SK-N-SH (cell line): ENCODE measurements at regions not wholly inside any gene's neighbourhood (a gene's known extent, or its start where the extent isn't known, plus 50 kb on each side); places are given as distances from the start of the nearest gene placed in this dataset.

Experiments
- ELF1 ChIP-seq: IDR thresholded peaks from 2 replicates; pipeline ENCODE4 v1.4.0; 2012
- EP300 ChIP-seq, 2 experiments: IDR thresholded peaks; 2 replicates each; pipeline versions ENCODE4 v1.4.0 to v1.6.1; 2012; ENCODE audit warnings: borderline replicate concordance in 1 of 2, low read depth in 1 of 2, low read length in 1 of 2
- POLR2AphosphoS5 ChIP-seq: IDR thresholded peaks from 2 replicates; pipeline ENCODE4 v1.6.1; 2012; ENCODE audit warnings: low read depth, low read length
- SMC3 ChIP-seq: IDR thresholded peaks from 2 replicates; pipeline ENCODE4 v1.6.1; 2012; ENCODE audit warnings: low read depth, low read length, improper control_type of control experiment
- TF ChIP-seq, protein P1 (sequence below): IDR thresholded peaks from 2 replicates; pipeline ENCODE4 v1.4.0; 2012; ENCODE audit warnings: low read depth, borderline replicate concordance
- TF ChIP-seq, protein P2 (sequence below): fragments of 200-600 bp; sonication (generic); IDR thresholded peaks from 2 replicates; pipeline ENCODE4 v1.6.1; 2017; ENCODE audit warnings: antibody characterized with exemption, mild to moderate bottlenecking, moderate library complexity
- TF ChIP-seq, protein P3 (sequence below): IDR thresholded peaks from 2 replicates; pipeline ENCODE4 v1.6.1; 2012; ENCODE audit warnings: mild to moderate bottlenecking, low read depth, low read length, moderate library complexity
- TF ChIP-seq, protein P4 (sequence below): IDR thresholded peaks from 2 replicates; pipeline ENCODE4 v1.4.0; 2012; ENCODE audit warnings: low read depth, borderline replicate concordance

DNA sequence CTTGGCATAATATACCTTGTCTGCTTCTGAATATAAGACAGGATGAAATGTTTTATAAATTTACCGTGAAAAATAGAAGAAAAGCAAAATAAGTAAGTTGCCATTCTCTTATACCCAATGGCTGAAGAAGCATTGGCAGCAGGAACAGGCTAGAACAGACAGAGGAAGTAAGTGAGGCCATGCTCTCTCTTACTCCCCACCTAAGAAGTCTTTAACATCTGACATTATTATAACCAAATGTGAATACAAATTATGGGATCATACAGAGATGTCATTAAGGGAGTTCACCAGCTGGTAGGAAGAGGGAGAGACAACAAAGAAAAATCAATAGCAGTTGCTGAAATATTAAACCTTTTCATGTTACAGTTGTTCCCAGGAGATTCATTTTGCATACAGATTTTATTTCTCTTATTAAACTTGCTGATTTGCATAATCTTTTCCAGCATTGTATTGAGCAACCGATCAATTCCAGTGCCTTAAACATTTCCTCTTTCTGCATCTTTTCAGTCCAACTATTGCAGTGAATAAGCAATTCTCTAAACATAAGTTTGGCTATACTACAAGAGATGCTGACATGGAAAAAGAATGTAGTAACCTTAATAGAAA lies 270.6 kb downstream of the SLC6A15 start:
- TF ChIP-seq POLR2AphosphoS5 (no peak), SMC3 (no peak), ELF1 (no peak), EP300 (IDR thresholded peaks at IDR 0.05; ENCODE audit: borderline replicate concordance in 1 of 2, low read depth in 1 of 2, low read length in 1 of 2) (no peak)
- TF ChIP-seq, protein P1, sequence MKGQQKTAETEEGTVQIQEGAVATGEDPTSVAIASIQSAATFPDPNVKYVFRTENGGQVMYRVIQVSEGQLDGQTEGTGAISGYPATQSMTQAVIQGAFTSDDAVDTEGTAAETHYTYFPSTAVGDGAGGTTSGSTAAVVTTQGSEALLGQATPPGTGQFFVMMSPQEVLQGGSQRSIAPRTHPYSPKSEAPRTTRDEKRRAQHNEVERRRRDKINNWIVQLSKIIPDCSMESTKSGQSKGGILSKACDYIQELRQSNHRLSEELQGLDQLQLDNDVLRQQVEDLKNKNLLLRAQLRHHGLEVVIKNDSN: no peak
- TF ChIP-seq, protein P2, sequence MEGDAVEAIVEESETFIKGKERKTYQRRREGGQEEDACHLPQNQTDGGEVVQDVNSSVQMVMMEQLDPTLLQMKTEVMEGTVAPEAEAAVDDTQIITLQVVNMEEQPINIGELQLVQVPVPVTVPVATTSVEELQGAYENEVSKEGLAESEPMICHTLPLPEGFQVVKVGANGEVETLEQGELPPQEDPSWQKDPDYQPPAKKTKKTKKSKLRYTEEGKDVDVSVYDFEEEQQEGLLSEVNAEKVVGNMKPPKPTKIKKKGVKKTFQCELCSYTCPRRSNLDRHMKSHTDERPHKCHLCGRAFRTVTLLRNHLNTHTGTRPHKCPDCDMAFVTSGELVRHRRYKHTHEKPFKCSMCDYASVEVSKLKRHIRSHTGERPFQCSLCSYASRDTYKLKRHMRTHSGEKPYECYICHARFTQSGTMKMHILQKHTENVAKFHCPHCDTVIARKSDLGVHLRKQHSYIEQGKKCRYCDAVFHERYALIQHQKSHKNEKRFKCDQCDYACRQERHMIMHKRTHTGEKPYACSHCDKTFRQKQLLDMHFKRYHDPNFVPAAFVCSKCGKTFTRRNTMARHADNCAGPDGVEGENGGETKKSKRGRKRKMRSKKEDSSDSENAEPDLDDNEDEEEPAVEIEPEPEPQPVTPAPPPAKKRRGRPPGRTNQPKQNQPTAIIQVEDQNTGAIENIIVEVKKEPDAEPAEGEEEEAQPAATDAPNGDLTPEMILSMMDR: no peak
- TF ChIP-seq, protein P3, sequence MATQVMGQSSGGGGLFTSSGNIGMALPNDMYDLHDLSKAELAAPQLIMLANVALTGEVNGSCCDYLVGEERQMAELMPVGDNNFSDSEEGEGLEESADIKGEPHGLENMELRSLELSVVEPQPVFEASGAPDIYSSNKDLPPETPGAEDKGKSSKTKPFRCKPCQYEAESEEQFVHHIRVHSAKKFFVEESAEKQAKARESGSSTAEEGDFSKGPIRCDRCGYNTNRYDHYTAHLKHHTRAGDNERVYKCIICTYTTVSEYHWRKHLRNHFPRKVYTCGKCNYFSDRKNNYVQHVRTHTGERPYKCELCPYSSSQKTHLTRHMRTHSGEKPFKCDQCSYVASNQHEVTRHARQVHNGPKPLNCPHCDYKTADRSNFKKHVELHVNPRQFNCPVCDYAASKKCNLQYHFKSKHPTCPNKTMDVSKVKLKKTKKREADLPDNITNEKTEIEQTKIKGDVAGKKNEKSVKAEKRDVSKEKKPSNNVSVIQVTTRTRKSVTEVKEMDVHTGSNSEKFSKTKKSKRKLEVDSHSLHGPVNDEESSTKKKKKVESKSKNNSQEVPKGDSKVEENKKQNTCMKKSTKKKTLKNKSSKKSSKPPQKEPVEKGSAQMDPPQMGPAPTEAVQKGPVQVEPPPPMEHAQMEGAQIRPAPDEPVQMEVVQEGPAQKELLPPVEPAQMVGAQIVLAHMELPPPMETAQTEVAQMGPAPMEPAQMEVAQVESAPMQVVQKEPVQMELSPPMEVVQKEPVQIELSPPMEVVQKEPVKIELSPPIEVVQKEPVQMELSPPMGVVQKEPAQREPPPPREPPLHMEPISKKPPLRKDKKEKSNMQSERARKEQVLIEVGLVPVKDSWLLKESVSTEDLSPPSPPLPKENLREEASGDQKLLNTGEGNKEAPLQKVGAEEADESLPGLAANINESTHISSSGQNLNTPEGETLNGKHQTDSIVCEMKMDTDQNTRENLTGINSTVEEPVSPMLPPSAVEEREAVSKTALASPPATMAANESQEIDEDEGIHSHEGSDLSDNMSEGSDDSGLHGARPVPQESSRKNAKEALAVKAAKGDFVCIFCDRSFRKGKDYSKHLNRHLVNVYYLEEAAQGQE: no peak
- TF ChIP-seq, protein P4, sequence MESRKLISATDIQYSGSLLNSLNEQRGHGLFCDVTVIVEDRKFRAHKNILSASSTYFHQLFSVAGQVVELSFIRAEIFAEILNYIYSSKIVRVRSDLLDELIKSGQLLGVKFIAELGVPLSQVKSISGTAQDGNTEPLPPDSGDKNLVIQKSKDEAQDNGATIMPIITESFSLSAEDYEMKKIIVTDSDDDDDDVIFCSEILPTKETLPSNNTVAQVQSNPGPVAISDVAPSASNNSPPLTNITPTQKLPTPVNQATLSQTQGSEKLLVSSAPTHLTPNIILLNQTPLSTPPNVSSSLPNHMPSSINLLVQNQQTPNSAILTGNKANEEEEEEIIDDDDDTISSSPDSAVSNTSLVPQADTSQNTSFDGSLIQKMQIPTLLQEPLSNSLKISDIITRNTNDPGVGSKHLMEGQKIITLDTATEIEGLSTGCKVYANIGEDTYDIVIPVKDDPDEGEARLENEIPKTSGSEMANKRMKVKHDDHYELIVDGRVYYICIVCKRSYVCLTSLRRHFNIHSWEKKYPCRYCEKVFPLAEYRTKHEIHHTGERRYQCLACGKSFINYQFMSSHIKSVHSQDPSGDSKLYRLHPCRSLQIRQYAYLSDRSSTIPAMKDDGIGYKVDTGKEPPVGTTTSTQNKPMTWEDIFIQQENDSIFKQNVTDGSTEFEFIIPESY: no peak
